ENCODE measurements at regions not wholly inside any gene's neighbourhood (a gene's known extent, or its start where the extent isn't known, plus 50 kb on each side); places are given as distances from the start of the nearest gene placed in this dataset.

- Histone ChIP-seq H3K9me3 (ENCODE audit: insufficient read depth, low read depth, low read length) (no peaks in the 10 kb centered on the region), H3K4me1 (ENCODE audit: insufficient read depth, low read length, poor library complexity, severe bottlenecking) (no peaks in the 10 kb centered on the region), H3K36me3 (ENCODE audit: insufficient read depth, low read length) (no peaks in the 10 kb centered on the region), H3K79me2 (ENCODE audit: insufficient read depth, low read length) (no peaks in the 10 kb centered on the region), H3F3A (ENCODE audit: low read depth) (no peaks in the 10 kb centered on the region), H3K4me3 (ENCODE audit: low read length, poor library complexity, severe bottlenecking) (no peak overlapping the region), H3K4me2 (ENCODE audit: low read depth, low read length, poor library complexity, severe bottlenecking) (no peak overlapping the region), H3K9ac (ENCODE audit: low read depth, low read length, poor library complexity, severe bottlenecking) (no peak overlapping the region), H4K20me1 (ENCODE audit: insufficient read depth, low read length, poor library complexity, severe bottlenecking) (no peaks in the 10 kb centered on the region), H2AFZ (ENCODE audit: low read length) (no peak overlapping the region), H3K27me3 (ENCODE audit: insufficient read depth, low read length, poor library complexity, severe bottlenecking) (no peaks in the 10 kb centered on the region), H3K9me2 (replicated peaks; ENCODE audit: low read depth, low read length) (no peaks in the 10 kb centered on the region)
- no peak for TF ChIP-seq EZH2phosphoT487 (IDR thresholded peaks at IDR 0.05; ENCODE audit: borderline replicate concordance)
- TF ChIP-seq CTCF (conservative IDR thresholded peaks at IDR 0.05; ENCODE audit: low read length): no peak
These were observed 56.2 kb upstream of the KLHL31 start for GRCh38 chr6:53721766-53722165.

- Histone ChIP-seq H3K36me3 (ENCODE audit: insufficient read depth, low read length) (no peaks in the 10 kb centered on the region), H3K4me1 (ENCODE audit: insufficient read depth, low read length, poor library complexity, severe bottlenecking) (no peaks in the 10 kb centered on the region), H3K27me3 (ENCODE audit: insufficient read depth, low read length, poor library complexity, severe bottlenecking) (no peaks in the 10 kb centered on the region), H3K4me3 (ENCODE audit: low read length, poor library complexity, severe bottlenecking) (no peak overlapping the region), H4K20me1 (ENCODE audit: insufficient read depth, low read length, poor library complexity, severe bottlenecking) (no peaks in the 10 kb centered on the region), H3K4me2 (ENCODE audit: low read depth, low read length, poor library complexity, severe bottlenecking) (peak overlapping the region; percentile 11), H2AFZ (ENCODE audit: low read length) (peak overlapping the region; percentile 43; the same call in 1 of the 2 replicates), H3F3A (ENCODE audit: low read depth) (no peaks in the 10 kb centered on the region), H3K79me2 (ENCODE audit: insufficient read depth, low read length) (no peaks in the 10 kb centered on the region), H3K9me2 (replicated peaks; ENCODE audit: low read depth, low read length) (no peaks in the 10 kb centered on the region), H3K9me3 (ENCODE audit: insufficient read depth, low read depth, low read length) (no peaks in the 10 kb centered on the region), H3K9ac (ENCODE audit: low read depth, low read length, poor library complexity, severe bottlenecking) (no peak overlapping the region)
- TF ChIP-seq EZH2phosphoT487 (IDR thresholded peaks at IDR 0.05; ENCODE audit: borderline replicate concordance) (no peak), CTCF (conservative IDR thresholded peaks at IDR 0.05; ENCODE audit: low read length) (peak; percentile 94)
These were observed 53.3 kb upstream of the KLHL31 start for GRCh38 chr6:53718597-53719460.

- Histone ChIP-seq H3K9ac (ENCODE audit: low read depth, low read length, poor library complexity, severe bottlenecking) (no peak overlapping the region), H4K20me1 (ENCODE audit: insufficient read depth, low read length, poor library complexity, severe bottlenecking) (no peaks in the 10 kb centered on the region), H3K9me2 (replicated peaks; ENCODE audit: low read depth, low read length) (no peaks in the 10 kb centered on the region), H2AFZ (ENCODE audit: low read length) (no peak overlapping the region), H3K79me2 (ENCODE audit: insufficient read depth, low read length) (no peaks in the 10 kb centered on the region), H3K4me2 (ENCODE audit: low read depth, low read length, poor library complexity, severe bottlenecking) (no peak overlapping the region), H3K4me1 (ENCODE audit: insufficient read depth, low read length, poor library complexity, severe bottlenecking) (no peaks in the 10 kb centered on the region), H3K36me3 (ENCODE audit: insufficient read depth, low read length) (no peaks in the 10 kb centered on the region), H3K4me3 (ENCODE audit: low read length, poor library complexity, severe bottlenecking) (no peak overlapping the region), H3K9me3 (ENCODE audit: insufficient read depth, low read depth, low read length) (no peaks in the 10 kb centered on the region), H3F3A (ENCODE audit: low read depth) (no peaks in the 10 kb centered on the region), H3K27me3 (ENCODE audit: insufficient read depth, low read length, poor library complexity, severe bottlenecking) (no peaks in the 10 kb centered on the region)
- no peak for TF ChIP-seq CTCF (conservative IDR thresholded peaks at IDR 0.05; ENCODE audit: low read length)
- TF ChIP-seq EZH2phosphoT487 (IDR thresholded peaks at IDR 0.05; ENCODE audit: borderline replicate concordance): no peak
These were observed 52.0 kb upstream of the KLHL31 start for GRCh38 chr6:53717566-53717965.
